ENCODE measurements at regions not wholly inside any gene's neighbourhood (a gene's known extent, or its start where the extent isn't known, plus 50 kb on each side); places are given as distances from the start of the nearest gene placed in this dataset.

GRCh38 chr4:11687727-11688126, 259.0 kb upstream of the HS3ST1 start:
- no TSS peak for BruUV-seq (replicated peaks)
- TF ChIP-seq SIN3A (IDR thresholded peaks at IDR 0.05; ENCODE audit: low read depth) = no peak
- no peak for TF ChIP-seq MAX (IDR thresholded peaks at IDR 0.05)
- TF ChIP-seq CBX3 (IDR thresholded peaks at IDR 0.05; ENCODE audit: low read depth) = no peak
- H3K9me3 ChIP-seq (ENCODE audit: control insufficient read depth in 1 of 2, insufficient read depth in 1 of 2, low read depth in 1 of 2, low read length in 2 of 2) = peaks cover 0 to 3% of the 10 kb centered on the region in 2 experiments; a peak in 2 of 4 replicates
- no peak overlapping the region for H2AFZ ChIP-seq (ENCODE audit: low read depth, low read length, poor library complexity, severe bottlenecking)
- H4K20me1 ChIP-seq (ENCODE audit: insufficient read depth) = no peaks in the 10 kb centered on the region
- H3K4me1 ChIP-seq (ENCODE audit: control insufficient read depth in 1 of 2, insufficient read depth in 2 of 2, low read length in 2 of 2) = no peaks in the 10 kb centered on the region; a peak in 1 of 4 replicates
- H3K27ac ChIP-seq (ENCODE audit: low read depth, low read length) = no peak overlapping the region
- DNase-seq (ENCODE audit: low read depth, low spot score) = no peak
- CTCF ChIA-PET = no interaction called here
- peaks cover 0 to 10% of the 10 kb centered on the region in 2 experiments; a peak in 1 of 4 replicates for H3K36me3 ChIP-seq (ENCODE audit: control insufficient read depth in 1 of 2, insufficient read depth in 2 of 2, low read length in 2 of 2)
- H3K9me2 ChIP-seq (ENCODE audit: insufficient read depth) = no peaks in the 10 kb centered on the region
- H3K9ac ChIP-seq (ENCODE audit: low read length) = no peak overlapping the region
- H3K27me3 ChIP-seq (ENCODE audit: insufficient read depth, low read length) = no peaks in the 10 kb centered on the region
- H3K4me2 ChIP-seq (ENCODE audit: low read length) = no peak overlapping the region
- intact Hi-C loops (cut with micrococcal nuclease) = no loop called here
- POLR2A ChIA-PET = no interaction called here
- RAD21 ChIA-PET (ENCODE audit: low non-redundant PET in 1 of 2, low total read pairs in 2 of 2, uncharacterized antibody in 2 of 2, unreplicated experiment in 2 of 2) = no interaction called here
- no peaks in the 10 kb centered on the region for H3K79me2 ChIP-seq (ENCODE audit: insufficient read depth, low read length)
- no peak for ATAC-seq
- H3K4me3 ChIP-seq (replicated peaks in 1 of 2; ENCODE audit: low read depth in 1 of 2, low read length in 2 of 2) = no peak overlapping the region

- no peak for TF ChIP-seq RAD21 (IDR thresholded peaks at IDR 0.05; ENCODE audit: low read depth)
- no peak for TF ChIP-seq JUND (IDR thresholded peaks at IDR 0.05)
- CTCF ChIA-PET = no interaction called here
- Histone ChIP-seq H3K27me3 (ENCODE audit: insufficient read depth, low read length) (no peaks in the 10 kb centered on the region), H3K36me3 (ENCODE audit: control insufficient read depth in 1 of 2, insufficient read depth in 2 of 2, low read length in 2 of 2) (no peaks in the 10 kb centered on the region), H3K4me1 (ENCODE audit: control insufficient read depth in 1 of 2, insufficient read depth in 2 of 2, low read length in 2 of 2) (peaks cover 0 to 9% of the 10 kb centered on the region in 2 experiments; a peak in 1 of 4 replicates), H3K4me2 (ENCODE audit: low read length) (no peak overlapping the region), H2AFZ (ENCODE audit: low read depth, low read length, poor library complexity, severe bottlenecking) (no peak overlapping the region), H3K4me3 (replicated peaks in 1 of 2; ENCODE audit: low read depth in 1 of 2, low read length in 2 of 2) (no peak overlapping the region), H3K79me2 (ENCODE audit: insufficient read depth, low read length) (no peaks in the 10 kb centered on the region), H3K9me3 (ENCODE audit: control insufficient read depth in 1 of 2, insufficient read depth in 1 of 2, low read depth in 1 of 2, low read length in 2 of 2) (no peaks in the 10 kb centered on the region), H4K20me1 (ENCODE audit: insufficient read depth) (no peaks in the 10 kb centered on the region), H3K9ac (ENCODE audit: low read length) (no peak overlapping the region), H3K27ac (ENCODE audit: low read depth, low read length) (no peak overlapping the region), H3K9me2 (ENCODE audit: insufficient read depth) (no peaks in the 10 kb centered on the region)
- no TSS peak for BruUV-seq (replicated peaks)
- ATAC-seq = no peak
- RAD21 ChIA-PET (ENCODE audit: low non-redundant PET in 1 of 2, low total read pairs in 2 of 2, uncharacterized antibody in 2 of 2, unreplicated experiment in 2 of 2) = no interaction called here
- no peak for DNase-seq (ENCODE audit: low read depth, low spot score)
- intact Hi-C loops (cut with micrococcal nuclease) = no loop called here
- POLR2A ChIA-PET = no interaction called here
Observed at GRCh38 chr4:11685481-11685880, 256.8 kb upstream of the HS3ST1 start.
